ENCODE measurements at regions not wholly inside any gene's neighbourhood (a gene's known extent, or its start where the extent isn't known, plus 50 kb on each side); places are given as distances from the start of the nearest gene placed in this dataset.

- Histone ChIP-seq H3K36me3 (no peaks in the 10 kb centered on the region), H3K27ac (no peak overlapping the region), H3K4me3 (no peak overlapping the region), H3K9me3 (no peaks in the 10 kb centered on the region), H3K4me1 (no peaks in the 10 kb centered on the region), H3K27me3 (ENCODE audit: low read depth) (no peaks in the 10 kb centered on the region)
- no peak for DNase-seq
- TF ChIP-seq CTCF (IDR thresholded peaks at IDR 0.05) = no peak
- ATAC-seq = no peak
- intact Hi-C loops (cut with DNase I) = no loop called here
Observed at GRCh38 chr7:69129524-69129923, 468.8 kb upstream of the AUTS2 start.

DNA sequence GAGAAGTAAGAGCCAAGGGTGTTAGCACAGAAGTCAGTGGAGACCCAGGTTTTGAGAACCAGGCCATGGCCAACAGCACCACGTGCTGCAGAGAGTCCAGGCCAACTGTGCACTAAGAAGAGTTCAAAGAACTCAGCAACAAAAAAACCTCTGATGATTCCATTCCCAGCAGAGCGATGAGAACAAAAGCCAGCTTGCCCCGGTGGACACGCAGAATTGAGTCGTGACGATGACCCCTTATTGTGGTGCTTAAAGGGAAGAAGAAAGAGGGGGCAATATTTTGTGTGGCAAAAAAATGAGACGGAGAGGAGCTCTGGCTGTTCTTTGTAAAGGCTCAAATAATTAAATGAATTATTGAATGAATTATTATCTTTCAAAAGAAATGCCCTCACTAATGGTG is 468.3 kb upstream of the AUTS2 start:
- Histone ChIP-seq H3K9me3 (no peaks in the 10 kb centered on the region), H3K4me3 (no peak overlapping the region), H3K36me3 (no peaks in the 10 kb centered on the region), H3K27me3 (ENCODE audit: low read depth) (no peaks in the 10 kb centered on the region), H3K4me1 (no peaks in the 10 kb centered on the region), H3K27ac (no peak overlapping the region)
- no peak for ATAC-seq
- no peak for DNase-seq
- no peak for TF ChIP-seq CTCF (IDR thresholded peaks at IDR 0.05)
- intact Hi-C loops (cut with DNase I) = no loop called here

DNA sequence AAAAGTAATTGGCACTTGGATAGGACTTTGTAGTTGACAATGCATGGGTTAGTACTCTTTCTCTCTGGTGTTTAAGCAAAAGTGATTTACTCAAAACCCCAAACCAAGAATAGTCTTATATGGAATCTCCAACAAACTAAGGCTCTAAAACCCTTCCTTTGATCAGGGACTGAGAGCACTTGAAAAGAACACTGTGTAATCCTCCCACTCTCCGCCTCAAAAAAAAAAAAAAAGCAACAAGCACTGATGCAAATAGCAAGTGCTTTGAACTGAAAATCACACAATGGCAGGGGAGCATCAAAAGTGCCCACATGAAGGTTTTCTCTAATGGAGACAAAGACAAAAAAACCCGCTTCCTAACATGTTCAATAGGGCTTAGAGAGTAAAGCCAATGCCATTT is 467.9 kb upstream of the AUTS2 start:
- Histone ChIP-seq H3K4me3 (no peak overlapping the region), H3K27ac (no peak overlapping the region), H3K4me1 (no peaks in the 10 kb centered on the region), H3K36me3 (no peaks in the 10 kb centered on the region), H3K27me3 (ENCODE audit: low read depth) (no peaks in the 10 kb centered on the region), H3K9me3 (no peaks in the 10 kb centered on the region)
- intact Hi-C loops (cut with DNase I) = no loop called here
- TF ChIP-seq CTCF (IDR thresholded peaks at IDR 0.05) = no peak
- no peak for ATAC-seq
- DNase-seq = no peak

DNA sequence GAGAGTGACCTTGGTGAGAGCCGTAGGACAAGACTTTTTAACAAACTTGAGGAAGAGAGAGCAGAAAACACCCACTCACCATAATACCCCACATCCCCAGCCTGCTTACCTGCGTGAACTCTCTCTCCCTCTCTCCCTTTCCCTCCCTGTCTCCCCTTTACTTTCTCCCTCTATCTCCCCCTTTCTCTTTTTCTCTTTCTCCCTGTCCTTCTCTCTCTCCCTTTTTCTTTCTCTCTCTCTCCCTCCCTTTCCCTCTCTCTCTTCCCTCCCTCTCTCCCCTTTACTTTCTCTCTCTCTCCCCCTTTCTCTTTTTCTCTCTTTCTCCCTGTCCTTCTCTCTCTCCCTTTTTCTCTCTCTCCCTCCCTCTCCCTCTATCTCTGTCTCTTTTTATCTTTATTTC is 464.0 kb upstream of the AUTS2 start:
- intact Hi-C loops (cut with DNase I) = no loop called here
- peaks cover 4% of the 10 kb centered on the region for H3K9me3 ChIP-seq
- no peaks in the 10 kb centered on the region for H3K4me1 ChIP-seq
- no peaks in the 10 kb centered on the region for H3K27me3 ChIP-seq (ENCODE audit: low read depth)
- H3K4me3 ChIP-seq = no peak overlapping the region
- TF ChIP-seq CTCF (IDR thresholded peaks at IDR 0.05) = no peak
- H3K36me3 ChIP-seq = no peaks in the 10 kb centered on the region
- ATAC-seq = no peak
- no peak overlapping the region for H3K27ac ChIP-seq
- no peak for DNase-seq

- Histone ChIP-seq H3K36me3 (no peaks in the 10 kb centered on the region), H3K4me1 (no peaks in the 10 kb centered on the region), H3K4me3 (no peak overlapping the region), H3K9me3 (no peaks in the 10 kb centered on the region), H3K27ac (no peak overlapping the region), H3K27me3 (ENCODE audit: low read depth) (no peaks in the 10 kb centered on the region)
- ATAC-seq (peak; percentile 32 to 60), DNase-seq (no peak)
- intact Hi-C loops (cut with DNase I) = no loop called here
- no peak for TF ChIP-seq CTCF (IDR thresholded peaks at IDR 0.05)
Observed at GRCh38 chr7:69147631-69148030, 450.6 kb upstream of the AUTS2 start.

All from lower lobe of right lung (tissue), 2 donors.